ENCODE measurements at regions not wholly inside any gene's neighbourhood (a gene's known extent, or its start where the extent isn't known, plus 50 kb on each side); places are given as distances from the start of the nearest gene placed in this dataset.

DNA sequence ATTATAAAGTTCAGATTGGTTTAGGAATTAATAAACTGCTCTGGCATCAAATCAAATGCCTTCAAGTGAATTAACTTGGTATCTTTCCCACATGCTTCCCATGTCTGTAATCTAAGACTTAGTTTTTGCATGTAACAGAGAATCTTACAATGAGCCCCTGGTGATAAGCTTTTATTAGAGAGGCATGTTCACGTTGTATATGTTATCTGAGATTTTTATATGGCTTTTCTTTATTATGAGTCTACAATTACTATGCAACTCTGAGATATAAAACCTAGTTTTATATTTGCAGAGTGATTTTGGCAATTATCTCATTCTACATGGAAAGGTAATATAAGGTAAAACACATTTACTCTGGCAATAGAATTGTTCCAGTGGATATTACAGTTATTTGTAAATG lies 1578.4 kb upstream of the IGFBP7 start:
- DNase-seq (ENCODE audit: low read depth in 2 of 2), result no peak

DNA sequence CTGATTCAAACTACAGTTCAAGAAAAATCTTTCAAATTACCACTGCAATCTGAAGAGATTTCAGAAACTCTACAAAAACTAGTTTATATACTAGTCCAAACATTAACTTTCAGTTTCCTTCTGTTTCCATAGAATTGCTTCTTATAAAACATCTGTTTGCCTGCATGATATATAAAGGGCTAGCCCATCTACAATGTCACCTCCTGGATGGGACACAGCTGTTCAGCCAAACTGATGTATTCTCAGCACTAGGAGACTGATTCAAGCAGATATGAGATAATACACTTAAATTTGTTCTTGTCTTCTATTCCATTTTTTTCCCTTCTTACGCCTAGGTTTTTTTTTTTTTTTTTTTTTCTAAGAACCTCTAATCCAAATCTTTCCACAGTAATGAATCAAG lies 1569.7 kb upstream of the IGFBP7 start:
- DNase-seq (ENCODE audit: low read depth in 2 of 2), result no peak

DNA sequence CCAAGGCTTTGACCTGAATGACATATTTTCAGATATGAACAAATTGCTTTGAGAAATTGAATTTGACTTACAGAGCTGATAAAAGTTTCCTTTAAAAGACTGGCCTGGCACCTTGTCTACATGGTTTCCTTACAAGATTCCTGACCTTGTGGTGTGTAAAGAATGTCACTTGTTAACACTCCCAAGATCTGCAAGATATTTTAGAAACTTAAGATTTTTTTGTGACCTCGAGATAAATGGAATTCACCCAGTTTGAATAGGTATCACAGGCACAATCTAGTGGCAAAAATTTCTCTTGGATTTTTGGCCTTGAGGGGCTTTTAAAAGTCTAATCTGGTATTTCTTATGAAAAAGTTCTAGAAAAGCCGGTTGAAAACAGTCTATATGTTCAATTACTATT lies 1568.9 kb upstream of the IGFBP7 start:
- DNase-seq (ENCODE audit: low read depth in 2 of 2), result no peak

DNA sequence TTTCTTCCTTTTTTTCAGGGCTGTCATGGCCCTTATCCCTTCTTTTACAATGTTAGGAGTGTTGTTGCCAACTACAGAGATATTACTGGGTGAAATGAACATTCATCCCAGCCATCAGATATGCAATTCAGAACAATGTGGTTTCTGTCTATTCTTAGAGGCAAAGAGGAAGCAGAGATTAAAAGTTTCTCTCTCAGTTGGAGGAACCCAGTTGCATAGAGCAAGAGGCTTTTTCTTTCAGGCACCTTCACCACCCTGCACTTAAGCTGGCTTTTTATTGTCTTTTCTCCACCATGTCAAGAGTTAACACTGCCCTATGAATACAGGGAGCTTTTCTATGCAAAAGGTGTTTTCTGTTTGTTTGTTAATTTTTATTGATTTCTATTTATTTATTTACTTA lies 1559.6 kb upstream of the IGFBP7 start:
- no peak for DNase-seq (ENCODE audit: low read depth in 2 of 2)

DNA sequence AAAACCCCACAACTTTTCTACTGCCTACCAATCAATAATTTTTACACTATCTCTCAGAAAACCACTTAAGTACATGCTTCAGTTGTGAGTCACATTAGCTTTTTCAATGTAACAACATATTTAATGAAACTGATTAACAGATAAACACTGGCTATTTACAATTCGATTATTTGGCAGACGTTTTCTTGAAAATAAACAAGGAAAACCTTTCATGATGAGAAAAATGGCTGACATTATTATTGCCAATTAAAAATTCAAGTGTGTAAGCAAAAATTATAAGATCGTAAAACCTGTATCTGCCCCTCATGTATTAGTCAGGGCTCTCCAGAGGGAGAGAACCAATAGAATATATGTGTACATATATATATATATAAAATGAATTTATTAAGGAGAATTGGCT lies 1555.5 kb upstream of the IGFBP7 start:
- no peak for DNase-seq (ENCODE audit: low read depth in 2 of 2)

DNA sequence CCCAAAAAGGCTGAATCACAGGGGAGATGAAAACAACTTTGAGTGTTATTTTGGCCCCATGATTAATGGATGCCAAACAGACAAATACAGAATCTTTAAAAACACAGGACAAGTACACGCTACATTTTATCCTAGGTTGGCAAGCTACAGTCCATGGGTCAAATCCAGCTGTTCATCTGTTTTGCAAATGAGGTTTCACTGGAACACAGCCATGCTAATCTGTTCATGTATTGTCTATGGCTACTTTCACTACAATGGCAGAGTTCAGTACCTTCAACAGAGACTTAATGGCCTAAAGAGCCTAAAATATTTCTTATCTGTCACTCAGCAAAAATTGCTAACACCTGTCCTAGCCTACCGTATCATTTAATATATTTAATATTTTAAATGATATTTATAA lies 1548.5 kb upstream of the IGFBP7 start:
- DNase-seq (ENCODE audit: low read depth in 2 of 2), result no peak

DNA sequence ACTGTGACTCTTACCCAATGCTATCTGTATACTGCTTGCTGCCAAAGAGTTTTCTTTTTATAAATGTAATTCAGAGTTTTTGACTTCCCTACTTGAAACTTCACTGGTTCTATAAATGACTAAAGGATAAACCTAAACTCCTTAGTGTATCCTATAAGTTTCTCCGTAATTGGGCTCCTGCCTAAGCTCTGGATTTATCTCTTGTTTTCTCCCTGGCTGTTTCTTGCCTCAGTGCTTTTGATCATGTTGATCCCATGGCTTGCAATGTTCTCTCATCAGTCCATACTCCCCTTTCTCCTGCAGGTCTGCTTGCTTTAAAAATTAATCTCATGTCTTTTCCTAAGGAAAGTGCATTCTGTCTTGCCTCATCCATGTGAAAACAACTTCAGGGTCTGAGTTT lies 1543.1 kb upstream of the IGFBP7 start:
- no peak for DNase-seq (ENCODE audit: low read depth in 2 of 2)

DNA sequence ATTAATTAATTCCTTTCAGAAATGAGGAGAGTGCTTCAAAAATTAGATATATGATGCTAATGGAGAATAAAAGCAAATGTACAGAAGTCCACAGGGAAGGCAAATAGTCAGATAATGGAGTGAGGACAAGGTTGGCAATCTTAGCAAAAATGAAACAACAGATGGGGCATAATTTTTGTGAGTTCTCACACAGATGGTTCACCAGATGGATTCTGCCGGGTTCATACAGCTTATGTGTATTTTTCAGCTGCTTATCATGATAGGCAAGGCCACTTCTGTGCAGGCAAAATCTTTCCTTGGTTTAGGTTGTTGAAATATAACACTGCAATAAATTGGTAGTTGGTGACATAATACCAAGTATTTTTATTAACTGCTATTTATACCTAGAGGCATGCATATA lies 1539.0 kb upstream of the IGFBP7 start:
- no peak for DNase-seq (ENCODE audit: low read depth in 2 of 2)

DNA sequence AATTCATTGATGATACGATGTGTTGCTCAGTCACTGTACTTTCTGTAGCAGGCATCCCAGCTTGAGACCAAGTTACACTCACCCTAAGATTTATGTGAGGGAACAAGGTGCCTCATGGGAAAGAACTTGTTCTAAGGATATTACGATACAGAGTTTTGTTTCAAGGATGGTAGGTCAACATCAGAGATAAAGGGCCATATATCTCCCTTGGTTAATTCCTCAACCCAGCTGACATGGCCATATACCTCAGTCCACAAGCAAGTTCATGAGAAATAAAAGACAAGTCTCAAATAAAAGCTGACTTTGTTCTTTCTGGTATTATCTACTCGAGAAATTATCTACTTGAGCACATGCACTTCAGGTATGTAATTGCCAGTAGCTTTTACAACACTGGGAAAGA lies 1535.9 kb upstream of the IGFBP7 start:
- DNase-seq (ENCODE audit: low read depth in 2 of 2), result no peak

DNA sequence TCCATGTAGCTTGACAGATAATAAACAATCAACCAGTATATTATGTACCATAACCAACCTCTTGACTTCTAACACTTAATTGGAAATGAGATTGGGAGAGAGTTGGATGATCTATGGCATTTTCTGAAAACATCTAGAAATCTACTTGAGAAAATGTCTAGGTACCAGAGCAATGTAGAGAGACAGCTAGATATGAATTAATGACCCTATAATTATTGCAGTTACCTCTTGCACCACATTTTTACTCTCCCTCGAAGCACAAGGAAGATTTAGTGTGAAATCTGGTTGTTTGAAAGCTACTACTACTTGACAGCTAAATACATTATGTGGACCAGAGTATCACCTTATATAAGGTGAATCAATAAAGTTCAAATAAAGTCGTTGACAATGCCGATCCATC lies 1534.4 kb upstream of the IGFBP7 start:
- no peak for DNase-seq (ENCODE audit: low read depth in 2 of 2)

DNA sequence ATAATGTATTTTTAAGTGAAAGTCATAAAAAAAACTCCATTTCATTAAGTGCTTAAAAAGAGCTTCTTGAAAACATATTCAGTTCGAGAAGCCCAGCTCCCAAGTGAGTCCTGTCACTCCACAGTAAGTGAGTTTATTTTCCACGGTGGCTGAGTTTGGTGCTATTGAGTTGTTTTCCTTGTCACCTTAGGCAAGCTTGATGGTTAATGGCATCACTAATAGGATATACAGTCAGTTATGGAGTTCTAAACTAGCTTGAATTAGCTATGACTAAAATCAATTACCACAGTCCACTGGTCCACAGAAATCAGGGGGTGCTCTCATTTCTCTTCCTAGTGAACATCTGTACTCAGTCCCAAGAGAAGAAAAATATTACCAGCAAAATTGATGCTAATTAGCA lies 1526.2 kb upstream of the IGFBP7 start:
- DNase-seq (ENCODE audit: low read depth in 2 of 2), result no peak

DNA sequence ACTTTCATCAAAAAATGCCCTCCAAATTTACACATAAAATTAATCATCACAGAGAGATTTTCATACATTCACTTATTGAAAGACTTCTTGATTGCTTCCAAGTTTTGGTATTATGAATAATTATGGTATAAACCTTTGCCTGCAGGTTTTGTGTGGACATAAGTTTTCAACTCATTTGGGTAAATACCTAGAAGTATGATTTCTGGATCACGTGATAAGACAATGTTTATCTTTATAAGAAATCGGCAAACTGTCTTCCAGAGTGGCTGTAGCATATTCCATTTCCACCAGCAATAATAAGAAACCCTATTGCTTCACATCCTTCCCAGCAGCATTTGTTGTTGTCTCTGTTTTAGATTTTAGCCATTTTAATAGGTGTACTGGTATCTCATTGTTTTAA lies 1507.0 kb upstream of the IGFBP7 start:
- DNase-seq (ENCODE audit: low read depth in 2 of 2), result no peak

DNA sequence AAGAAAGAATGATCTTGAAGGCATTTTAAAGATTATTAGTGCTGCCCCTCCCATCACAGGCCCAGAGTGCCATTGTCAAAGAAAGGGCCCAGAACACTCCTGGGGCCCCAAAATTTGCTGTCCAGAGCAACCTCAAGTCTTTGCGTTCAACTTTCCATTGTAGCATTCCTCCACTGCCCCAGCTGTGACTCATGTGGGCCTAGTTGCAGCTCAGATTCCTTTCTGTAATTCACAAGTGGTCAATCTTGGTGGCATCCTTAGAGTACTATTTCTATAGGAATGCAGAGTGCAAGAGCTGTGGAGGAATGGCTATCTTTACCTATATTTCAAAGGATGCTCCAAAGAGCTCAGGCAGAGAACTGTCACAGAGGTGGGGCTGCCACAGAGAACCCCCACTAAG lies 1500.8 kb upstream of the IGFBP7 start:
- DNase-seq (ENCODE audit: low read depth in 2 of 2), result no peak

DNA sequence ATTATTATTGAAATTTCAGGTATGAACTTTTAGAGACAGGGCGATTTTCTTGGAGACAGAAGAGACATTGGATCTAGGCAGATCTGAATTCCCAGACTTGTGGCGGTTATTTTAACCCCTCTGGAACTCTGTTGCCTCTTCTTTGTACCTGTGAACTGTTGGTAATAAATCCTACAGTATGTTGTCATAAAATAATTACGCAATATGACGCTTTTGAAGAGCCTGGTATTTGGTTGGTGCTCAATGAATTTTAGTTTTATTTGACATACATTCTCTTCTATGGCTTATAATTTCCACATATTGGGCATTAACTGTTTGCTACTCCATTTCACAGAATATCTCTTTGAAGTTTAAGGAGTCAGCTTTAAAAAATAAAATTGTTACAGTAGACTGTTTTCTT lies 1496.1 kb upstream of the IGFBP7 start:
- DNase-seq (ENCODE audit: low read depth in 2 of 2), result no peak

DNA sequence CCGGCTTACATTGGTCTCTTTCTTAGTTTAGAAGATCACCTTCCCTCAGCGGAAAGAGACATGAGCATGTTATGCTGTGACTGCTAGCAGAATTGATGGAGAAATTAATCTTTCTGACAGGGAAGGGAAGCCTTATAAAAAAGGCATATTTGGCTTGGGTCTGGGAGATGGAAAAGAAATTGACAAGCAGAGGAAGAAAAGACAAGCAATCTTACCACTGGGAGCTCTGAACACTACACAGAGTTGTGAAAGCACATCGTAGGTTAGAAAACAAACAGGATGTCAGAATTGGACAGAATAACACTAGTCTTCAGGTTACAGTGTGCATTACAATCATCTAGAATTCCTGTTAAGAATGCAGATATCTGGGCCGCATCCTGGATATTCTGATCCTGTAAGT lies 1493.8 kb upstream of the IGFBP7 start:
- DNase-seq (ENCODE audit: low read depth in 2 of 2), result no peak

DNA sequence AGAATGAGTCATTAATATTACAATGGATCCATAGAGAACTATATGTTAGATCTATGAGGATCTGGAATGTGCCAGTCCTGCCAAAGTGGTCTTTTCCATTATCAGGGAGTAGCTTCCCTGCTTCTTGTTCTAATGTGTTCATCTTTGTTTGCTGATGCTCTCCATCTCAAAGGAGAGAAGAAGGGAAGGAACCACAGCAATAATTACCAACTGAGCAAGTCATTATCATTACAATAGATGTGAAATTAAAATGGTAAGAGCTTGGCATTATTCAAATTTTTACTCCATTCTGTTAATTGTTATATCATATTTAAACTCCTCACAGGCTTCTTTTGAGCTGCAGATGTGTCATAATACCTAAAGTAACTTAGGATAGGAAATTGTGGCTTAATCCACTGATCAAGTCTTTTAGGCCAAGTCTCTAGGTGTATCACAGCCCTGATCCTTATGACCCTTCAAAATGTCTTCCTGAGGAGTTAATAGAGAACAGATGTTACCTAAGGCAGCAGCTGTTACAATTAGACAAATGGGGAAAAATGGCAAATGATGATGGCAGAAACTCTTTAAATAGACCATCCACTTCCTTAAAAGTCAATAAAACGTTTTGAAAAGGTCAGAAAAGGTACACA lies 1492.7 kb upstream of the IGFBP7 start:
- no peak for DNase-seq (ENCODE audit: low read depth in 2 of 2)

DNA sequence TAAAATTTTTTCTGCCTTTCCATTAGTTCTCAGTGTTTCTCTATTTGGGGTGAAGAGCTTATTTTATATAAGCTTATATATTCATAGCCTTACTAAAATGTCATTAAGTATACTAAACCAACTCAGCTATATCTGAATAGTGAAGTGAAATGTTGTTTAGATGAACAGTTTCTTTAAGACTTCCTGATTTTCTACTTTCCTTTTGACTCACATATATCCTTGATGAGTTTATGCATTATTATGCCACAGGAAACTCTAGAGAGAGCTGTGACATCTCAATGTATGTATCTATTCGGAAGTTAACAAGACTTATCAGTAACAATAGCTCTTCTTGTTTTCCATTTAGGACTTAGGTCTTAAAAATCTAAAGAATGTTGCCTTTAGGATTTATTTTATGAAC lies 1491.8 kb upstream of the IGFBP7 start:
- DNase-seq (ENCODE audit: low read depth in 2 of 2), result no peak

DNA sequence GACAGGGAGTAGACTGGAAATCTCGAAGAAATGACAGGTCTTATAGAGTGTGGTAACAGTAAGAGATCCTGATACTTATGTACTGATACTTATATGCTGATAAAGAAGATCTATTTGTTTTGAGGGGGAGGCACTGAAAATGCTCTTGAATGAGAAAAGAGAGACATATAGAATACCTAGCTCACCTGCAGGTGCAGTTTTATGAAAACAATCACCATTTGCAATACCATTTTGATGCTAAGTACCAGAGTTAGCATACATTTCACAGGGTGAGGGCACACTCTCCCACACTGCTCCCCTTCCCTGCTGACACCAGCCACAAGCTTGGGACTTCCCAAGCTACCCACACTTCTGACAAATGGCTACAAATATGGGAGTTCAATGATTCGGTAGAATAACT lies 1490.1 kb upstream of the IGFBP7 start:
- DNase-seq (ENCODE audit: low read depth in 2 of 2), result no peak

DNA sequence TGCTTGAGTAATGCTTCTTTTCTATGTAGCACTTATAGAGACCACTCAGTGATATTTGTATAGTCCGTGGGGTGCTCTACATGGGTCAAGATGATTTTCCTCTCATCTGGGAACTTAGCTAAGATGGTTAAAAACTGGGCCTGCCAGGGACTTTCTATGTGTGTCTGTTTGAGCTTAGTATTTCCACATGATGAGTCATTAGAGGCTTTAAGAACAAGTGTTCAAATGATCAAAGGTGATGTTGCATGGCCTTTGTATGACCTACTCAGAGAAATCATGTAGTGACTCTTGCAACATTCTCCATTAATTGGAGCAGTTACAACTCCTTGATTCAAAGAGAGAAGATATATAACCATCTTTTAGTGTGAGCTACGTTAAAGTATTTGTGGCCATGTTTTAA lies 1480.5 kb upstream of the IGFBP7 start:
- DNase-seq (ENCODE audit: low read depth in 2 of 2), result no peak

DNA sequence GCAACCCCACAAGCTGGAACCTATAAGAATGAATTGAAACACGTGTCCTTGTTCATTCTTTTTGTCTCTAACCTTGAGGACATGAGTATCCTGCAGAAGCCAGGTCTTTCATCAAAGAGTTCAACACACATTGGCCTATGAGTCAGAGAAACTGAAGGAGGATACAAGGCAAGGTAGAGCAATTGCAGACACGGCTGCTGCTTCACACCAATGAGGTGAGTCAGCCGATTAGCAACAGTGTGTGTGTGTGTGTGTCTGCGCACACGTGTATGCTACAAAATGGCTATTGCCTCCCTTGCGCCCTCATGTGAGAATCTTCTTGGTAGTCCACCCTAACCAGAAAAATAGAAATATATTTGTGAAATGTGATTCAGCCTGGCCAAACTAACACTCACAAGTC lies 1477.7 kb upstream of the IGFBP7 start:
- DNase-seq (ENCODE audit: low read depth in 2 of 2), result no peak

DNA sequence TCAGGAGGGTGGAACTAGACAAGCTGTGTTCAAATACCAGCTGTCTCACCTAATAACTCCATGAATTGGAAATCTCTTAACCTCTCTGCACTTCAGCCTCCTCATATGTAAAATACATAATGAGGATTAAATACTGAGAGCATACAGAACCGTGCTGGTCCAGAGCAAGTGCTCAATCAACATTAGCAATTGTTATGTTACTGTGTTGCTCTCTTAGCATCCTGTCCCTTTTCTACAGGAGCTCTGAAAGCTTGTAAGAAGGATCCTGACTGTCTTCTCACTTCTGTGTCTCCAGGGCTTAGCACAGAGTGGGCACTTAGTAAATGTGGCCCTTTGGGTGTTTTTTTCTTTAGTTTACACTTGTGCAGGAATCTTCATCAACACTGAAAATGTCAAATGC lies 1456.1 kb upstream of the IGFBP7 start:
- DNase-seq (ENCODE audit: low read depth in 2 of 2), result no peak

DNA sequence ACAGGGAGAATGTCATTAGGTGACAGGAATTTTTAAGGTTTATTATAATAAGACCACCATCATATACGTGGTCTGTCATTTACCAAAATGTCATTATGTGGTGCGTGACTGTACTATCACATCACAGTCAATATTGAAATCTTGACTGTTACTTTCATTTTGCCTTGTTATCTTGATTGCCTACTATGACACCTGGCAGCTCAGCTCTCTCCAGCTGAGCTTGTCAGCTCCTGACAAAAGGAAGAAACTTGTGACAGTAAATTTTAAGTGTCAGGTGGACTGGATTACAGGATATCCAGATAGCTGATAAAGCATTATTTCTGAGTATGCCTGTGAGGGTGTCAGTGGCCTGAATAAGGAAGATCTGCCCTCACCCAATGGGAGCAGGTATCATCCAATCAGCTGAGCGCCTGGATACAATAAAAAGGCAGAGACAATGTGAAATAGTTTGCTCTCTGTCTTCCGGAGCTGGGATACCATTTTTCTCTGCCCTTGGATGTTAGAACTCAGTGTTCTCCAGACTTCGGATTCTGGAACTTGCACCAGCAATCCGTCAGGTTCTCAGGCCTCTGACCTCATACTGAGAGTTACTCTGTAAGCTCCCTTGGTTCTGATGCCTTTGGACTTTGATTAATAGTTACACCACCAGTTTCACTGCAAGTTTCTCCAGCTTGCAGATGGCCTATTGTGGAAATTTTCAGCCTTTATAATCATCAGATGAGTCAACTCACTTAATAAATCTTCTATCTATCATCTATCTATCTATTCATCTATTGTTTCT lies 1454.7 kb upstream of the IGFBP7 start:
- DNase-seq (ENCODE audit: low read depth in 2 of 2), result no peak

DNA sequence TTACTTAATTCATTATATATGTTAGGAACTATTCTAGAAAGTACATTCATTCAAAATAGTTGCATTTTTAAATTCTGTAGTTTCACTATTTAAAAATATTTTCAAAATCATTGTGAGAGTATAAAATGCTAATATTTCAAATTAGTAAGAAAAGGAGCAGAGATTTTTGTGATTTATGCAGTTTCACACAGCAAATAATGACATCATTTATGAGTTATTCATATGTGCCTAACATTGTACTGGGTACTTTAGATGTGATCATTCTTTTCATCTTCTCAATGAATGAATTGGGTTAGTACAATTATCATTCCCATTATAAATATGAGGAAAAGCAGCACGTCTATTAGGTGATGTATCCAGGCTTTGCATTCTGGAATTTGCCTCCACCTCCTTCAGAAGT lies 1451.0 kb upstream of the IGFBP7 start:
- no peak for DNase-seq (ENCODE audit: low read depth in 2 of 2)

DNA sequence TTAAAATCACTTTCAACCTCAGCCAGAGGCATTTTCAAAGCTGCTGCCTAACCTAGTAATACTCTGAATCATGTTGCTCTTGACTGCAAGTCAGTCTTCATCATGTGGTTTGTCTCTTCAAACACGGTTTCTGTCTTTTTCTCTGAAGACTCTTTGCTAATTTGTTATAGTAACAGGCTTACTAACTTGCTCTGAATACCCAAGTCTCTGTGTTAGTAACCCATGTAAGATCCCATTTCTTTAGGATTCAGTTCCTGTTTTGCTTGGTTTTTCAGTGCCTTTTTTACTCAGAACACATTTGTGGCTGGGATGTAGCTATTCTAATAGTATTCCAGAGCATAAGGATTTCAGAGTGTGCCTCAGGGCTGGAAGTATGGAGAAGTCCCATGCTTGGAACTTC lies 1450.6 kb upstream of the IGFBP7 start:
- no peak for DNase-seq (ENCODE audit: low read depth in 2 of 2)

All from stimulated activated CD8-positive, alpha-beta memory T cell treated with anti-CD3 and anti-CD28 coated beads, Interleukin-15, amount 100 ng/mL, for 48 hours (primary cell).